Stimulated activated CD8-positive, alpha-beta memory T cell treated with anti-CD3 and anti-CD28 coated beads, Interleukin-15, amount 100 ng/mL, for 4 hours (primary cell): ENCODE measurements at regions not wholly inside any gene's neighbourhood (a gene's known extent, or its start where the extent isn't known, plus 50 kb on each side); places are given as distances from the start of the nearest gene placed in this dataset.
"Not testable (repeated sequence)": the region's sequence is repeated elsewhere in the genome, so short reads cannot be mapped to it uniquely, and the experiment has no call there.

Experiments used
- DNase-seq, 2 donors: peaks; one replicate each; pipeline ENCODE4 v3.0.0-alpha.2; 2020; ENCODE audit warnings: low read depth in 2 of 2

DNA sequence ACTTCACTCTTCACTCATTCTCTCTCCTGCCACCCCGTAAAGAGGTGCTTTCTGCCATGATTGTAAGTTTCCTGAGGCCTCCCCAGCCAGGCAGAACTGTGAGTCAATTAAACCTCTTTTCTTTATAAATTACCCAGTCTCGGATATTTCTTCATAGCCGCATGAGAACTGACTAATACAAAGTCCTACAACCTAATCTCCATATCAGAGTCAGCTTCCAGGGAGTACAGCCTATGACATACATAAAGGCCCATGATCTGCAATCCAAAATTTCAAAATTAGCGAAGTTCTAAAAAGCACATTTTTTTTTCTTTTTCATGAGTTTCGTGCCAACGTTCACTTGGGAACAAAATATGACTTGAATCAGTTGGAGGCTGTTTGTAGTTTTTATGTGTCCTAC is 256.9 kb upstream of the DUSP10 start:
- no peak for DNase-seq

DNA sequence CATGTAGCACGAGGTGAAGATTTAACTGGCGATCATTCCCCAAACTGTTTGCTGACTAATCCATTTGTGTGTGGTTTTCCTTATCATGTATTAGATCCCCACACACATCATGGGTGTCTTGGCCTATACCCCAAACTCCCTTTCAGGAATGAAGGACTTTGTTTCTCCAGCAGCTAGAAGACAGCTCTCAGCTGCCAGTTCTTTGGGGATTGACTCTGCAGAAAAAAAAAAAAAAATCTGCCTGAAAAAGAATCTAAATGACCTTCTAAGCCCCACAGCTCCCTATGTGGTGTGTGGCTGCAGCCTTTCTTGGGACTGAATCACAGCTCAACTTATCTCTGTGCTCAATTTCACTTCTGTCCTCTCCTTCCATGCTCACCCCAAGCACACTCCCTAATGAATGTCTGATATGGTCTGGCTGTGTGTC is 256.3 kb upstream of the DUSP10 start:
- DNase-seq: no peak

DNA sequence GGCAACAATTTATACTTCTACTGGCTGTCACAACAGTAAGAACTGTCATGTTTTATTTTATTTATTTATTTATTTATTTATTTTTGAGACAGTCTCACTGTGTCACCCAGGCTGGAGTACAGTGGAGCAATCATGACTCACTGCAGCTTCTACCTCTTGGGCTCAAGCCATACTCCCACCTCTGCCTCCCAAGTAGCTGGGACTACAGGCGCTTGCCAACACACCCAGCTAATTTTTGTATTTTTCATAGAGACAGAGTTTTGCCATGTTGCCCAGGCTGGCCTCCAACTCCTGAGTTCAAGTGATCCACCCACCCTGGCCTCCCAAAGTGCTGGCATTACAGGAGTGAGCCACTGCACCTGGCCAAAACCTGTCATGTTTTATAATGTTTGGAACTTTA is 255.1 kb upstream of the DUSP10 start:
- not testable (repeated sequence) for DNase-seq

DNA sequence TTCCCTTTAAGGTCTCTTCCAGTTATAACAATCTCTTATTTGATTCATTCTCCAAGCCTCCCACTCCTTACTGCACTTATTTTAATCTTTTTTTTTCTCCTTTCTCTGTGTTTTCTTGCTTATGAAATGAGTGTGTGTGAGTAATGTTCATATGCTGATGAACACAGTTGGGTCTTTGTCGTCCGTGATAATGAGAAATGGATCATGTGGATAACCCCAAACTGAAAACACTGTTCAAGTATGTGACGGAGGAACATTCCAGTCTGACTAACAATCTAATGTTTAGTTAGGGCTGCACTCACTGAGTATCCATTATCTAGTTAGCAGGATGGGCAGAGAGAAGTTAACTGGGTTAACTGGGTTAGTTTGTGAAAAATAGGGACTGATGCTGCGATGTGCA is 253.1 kb upstream of the DUSP10 start:
- no peak for DNase-seq

DNA sequence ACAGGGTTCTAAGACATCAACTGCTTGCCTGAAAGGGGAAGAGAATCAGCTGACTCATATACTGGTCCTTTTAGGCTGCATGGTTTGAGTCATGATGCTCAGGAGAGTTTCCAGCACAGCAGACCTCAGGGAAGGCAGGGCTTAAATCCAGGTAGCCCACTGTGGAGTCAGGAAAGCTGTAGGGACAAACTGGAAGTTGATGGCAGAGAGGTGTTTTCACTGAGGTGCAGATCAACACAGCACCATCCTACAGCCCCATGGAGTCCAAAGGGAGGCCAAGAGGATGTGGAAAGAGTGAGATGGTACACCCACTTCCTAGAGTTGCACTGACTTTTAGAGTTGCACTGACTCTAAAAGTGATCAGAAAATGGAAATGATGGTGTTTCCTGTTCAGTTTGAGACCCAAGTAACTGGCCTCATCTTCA is 252.4 kb upstream of the DUSP10 start:
- DNase-seq: no peak

DNA sequence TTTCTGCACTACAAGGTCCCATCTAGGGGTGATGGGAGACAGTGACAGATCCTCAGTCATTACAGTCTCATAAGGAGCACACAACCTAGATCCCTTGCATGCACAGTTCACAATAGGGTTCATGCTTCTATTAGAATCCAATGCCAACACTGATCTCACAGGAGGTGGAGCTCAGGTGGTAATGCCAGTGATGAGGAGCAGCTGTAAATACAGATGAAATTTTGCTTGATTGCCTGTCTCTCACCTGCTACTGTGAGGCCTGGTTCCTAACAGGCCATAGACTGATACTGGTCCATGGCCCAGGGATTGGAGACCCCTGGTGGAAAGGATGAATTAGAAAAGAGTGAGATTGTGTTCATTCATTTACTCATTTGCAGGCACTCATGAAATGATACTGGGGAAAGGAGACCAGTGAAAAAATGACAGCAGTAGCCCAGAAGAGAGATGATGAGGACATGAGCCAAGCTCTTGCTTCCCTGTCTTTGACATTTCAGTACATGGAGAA is 251.6 kb upstream of the DUSP10 start:
- DNase-seq: no peak

DNA sequence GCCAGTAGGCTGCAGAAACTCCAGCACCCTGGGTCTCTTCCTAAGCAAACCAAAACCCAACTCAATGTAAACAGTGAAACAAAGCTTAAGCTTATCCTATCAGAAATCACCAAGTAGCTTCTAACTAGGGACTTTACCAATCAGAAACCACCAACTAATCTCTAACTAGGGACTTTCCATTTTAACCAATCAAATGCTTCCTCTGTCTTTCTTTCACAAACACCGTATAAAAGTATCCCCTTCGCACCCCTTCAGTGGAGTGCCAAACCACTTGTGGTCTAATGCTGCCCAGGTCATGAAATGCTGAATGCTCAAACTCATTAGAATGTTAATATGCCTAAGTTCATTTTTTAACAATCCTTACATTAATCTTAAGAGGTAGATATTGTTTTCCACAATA is 250.5 kb upstream of the DUSP10 start:
- DNase-seq: no peak

DNA sequence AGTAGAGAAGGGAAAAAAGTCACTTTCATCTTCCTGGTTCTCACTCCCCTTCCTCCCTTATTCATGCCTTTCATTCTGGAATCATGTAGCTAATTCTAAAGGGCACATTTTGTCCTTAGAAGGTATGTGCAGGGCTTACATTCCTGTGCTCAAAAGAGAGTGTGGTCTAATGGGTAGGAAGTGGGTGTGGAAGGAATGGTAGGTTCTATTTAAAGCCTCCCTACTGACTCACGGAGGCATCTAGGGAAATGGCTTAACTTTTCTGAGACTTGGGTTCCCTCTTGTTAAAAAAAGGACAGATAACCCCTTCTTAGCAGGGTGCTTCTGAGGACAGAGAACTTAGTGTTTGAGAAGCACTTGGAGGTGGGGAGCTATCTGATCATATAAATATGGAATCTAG is 249.3 kb upstream of the DUSP10 start:
- no peak for DNase-seq

DNA sequence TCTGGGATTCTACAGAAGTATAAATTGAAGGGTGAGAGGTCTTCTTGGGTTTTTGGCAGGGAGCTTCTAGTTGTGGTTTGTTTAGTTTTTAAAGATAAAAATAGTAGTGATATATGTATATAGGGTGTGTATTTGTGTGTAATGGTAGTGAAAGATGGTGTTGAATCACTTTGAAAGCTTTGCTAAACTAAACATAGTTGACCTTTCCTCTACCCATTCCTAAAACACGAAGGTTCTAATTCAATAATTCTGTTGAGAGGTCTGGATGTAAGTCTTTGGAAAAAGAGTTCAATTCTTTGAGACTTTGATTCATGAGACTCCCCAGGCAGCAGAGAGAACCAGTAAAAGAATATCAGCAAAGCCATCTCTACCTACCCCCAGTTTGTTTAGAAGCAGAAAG is 247.9 kb upstream of the DUSP10 start:
- DNase-seq: no peak

DNA sequence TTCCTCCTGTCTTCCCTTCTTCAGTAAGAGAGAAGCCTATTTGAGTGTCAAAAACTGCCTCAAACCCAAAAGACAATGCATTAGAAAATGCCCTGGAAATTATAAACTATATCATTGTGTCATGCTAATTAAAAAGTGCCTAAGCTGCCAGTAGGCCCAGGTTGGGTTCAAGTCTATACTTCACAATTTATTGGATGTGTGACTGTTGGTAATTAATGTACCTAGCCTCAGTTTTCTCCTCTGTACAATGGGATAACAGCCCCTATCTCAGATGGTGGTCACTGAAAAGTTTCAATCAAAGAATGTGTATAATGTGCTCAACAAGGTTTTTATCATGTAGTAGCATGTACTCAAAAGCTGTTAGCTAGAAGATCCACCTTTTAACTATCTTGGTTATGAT is 246.9 kb upstream of the DUSP10 start:
- no peak for DNase-seq

DNA sequence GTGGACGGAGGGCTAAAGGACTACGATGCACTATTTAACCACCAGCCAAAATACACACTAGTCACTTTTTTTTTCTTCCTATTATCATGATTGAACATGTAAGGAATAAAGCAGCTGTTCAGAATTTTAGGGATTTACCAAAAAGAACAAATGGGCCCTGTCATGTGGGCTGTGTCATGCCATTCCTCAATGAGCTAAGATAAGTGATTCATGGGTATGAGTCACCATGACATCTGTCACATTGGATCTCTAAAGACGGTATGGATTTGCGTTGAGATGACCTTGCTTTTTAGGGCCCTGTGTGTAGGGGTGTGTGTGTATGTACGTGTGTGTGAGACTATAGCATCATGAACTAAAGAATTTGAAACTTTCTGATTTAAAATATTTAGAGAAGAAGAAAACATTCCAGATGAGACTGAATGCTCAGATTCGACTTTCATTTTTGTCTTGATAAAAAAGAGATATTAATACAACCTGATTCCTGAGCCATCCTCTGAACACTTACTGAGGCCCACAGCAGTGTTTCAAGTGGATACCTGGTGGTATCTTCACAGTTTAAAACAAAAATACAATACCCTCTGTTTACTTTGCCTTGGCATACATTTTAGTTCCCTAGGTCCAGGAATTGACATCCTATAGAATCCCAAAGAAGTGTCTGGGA is 246.1 kb upstream of the DUSP10 start:
- DNase-seq: no peak

DNA sequence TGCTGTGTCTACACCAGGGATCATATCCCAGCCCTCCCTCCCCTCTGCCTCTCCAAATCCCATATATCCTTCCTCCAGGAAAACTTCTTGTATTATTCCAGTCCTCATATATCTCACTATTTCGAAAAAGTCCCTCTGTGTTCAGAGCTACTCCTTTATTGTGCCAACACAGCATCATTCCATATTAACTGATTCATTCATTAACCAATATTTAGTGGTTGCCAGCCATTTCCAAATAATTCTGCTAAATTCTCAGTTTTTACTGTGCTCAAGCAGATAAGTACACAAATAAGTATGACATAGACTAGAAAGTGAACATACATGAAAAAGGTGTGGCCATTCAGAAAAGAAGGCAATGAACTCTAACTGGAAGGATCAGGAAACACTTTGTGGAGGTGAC is 241.6 kb upstream of the DUSP10 start:
- DNase-seq: no peak

DNA sequence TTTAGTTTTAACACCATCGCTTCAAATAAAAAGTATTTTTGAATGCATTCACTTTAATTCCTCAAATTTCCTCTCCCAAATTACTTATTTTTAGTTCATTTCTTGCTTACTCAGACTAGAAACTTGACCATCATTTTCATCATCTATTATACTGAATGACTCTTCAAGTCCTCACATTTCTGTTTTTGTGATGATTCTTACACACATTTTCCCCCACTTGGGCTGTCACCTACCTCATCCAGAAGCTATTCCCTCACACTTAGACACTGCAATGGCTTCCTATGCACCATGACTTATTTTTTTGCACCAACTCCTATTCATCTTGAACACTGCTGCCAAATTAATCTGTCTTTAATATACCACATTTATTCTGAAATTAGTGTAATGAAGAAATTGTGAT is 239.6 kb upstream of the DUSP10 start:
- DNase-seq: no peak

DNA sequence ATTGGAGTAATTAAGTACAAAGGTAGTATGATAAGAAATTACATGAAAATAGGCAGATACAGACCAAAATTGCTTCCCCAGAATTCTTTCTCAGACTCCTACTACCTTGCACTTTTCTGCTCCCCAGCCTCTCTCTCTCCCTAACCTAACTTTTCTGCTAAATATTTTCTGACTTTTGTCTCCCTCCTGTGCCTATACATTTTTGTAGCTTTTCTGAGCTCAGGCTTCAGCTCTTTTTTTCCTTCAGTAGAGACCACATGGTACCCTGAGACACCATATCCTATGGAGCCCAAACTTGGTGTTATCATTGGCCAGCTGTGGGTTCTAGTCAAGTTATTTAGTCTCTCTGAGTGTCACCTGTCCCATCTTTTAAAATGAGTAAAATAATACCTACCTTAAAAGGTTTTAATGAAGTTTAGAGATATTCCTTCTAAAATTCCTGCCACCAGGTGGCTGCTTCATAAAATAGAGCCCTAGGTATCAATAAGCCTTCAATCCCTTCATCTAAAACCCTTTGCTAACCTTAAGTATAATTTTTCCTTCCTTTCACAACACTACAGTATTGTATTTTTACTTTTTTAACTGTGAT is 237.6 kb upstream of the DUSP10 start:
- DNase-seq: no peak

DNA sequence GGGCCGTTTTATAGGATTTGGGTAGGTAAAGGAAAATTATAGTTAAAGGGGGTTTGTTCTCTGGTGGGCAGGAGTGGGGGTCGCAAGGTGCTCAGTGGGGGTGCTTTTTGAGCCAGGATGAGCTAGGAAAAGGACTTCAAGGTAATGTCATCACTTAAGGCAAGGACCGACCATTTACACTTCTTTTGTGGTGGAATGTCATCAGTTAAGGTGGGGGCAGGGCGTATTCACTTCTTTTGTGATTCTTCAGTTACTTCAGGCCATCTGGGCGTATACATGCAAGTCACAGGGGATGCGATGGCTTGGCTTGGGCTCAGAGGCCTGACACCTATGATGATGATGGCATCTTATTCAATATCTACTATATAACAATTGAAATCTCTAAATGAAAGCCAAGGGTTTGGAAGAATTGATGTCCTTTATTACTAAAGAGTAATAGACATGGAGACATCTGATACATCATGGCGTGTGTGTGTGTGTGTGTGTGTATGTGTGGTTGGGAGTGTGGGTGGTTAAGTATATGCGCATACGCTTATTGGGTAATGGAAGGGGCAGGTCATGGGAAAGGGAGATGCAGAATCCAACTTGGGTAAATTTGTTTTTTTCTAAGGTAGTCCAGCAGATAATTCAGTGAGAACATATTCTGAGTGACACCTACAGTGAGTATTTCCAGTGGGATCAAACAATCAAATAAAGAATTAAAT is 236.9 kb upstream of the DUSP10 start:
- not testable (repeated sequence) for DNase-seq

DNA sequence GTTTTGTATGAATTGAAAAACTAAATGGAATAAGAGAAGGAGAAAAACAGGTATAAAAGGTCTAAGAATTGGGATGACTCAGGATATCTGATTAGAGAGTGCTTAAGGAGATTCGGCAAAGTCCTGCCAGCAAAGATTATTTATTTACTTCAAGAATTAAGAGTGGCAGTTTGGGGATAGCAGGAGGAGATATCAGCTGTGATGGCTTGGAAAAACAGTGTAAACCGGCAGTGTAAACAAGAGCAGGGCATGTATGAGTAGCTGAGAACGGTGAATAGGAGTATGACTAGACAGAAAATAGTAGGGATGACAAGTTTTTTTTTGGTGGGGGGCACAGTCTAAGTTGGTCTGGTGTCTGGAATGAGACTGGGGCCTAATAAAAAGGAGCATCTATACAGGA is 231.9 kb upstream of the DUSP10 start:
- not testable (repeated sequence) for DNase-seq

DNA sequence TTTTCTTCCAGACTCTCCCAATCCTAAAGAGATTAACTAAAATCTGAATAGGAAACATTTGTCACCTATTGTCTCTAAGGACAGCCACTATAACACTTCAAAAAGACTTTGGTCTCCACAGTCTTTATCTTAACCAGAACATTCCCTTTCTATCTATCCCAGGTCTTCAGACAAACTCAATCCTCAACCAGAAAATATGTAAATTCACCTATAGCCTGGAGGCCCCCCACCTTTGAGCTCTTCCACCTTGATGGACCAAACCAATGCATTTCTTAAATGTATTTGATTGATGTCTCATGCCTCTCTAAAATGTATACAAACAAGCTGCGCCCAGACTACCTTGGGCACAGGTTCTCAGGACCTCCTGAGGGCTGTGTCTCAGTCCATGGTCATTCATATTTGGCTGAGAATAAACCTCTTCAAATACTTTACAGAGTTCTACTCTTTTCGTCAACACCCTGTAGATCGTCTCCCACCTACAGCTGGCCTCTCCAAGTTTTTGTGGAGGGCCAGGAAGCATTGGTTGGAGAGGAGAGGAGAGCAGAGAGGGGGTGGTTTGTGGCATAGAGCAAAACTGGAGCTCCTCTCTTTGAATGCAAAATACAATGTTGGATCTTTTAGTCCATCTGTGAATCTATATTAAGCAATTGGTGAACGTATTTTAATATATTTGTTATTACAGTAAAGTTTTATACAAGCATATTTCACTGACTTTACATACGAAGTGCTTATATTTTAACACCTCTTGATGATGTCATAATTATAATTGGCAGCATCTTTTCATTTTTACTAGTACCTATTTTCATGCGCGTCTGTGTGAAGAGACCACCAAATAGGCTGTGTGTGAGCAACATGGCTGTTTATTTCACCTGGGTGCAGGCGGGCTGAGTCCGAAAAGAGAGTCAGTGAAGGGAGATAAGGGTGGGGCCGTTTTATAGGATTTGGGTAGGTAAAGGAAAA is 230.7 kb upstream of the DUSP10 start:
- DNase-seq: no peak

DNA sequence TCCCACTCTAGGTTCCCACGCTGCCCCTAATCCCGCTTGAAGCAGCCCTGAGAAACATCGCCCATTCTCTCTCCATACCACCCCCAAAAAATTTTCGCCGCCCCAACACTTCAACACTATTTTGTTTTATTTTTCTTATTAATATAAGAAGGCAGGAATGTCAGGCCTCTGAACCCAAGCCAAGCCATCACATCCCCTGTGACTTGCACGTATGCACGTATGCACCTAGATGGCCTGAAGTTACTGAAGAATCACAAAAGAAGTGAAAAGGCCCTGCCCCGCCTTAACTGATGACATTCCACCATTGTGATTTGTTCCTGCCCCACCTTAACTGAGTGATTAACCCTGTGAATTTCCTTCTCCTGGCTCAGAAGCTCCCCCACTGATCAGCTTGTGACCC is 229.1 kb upstream of the DUSP10 start:
- not testable (repeated sequence) for DNase-seq

DNA sequence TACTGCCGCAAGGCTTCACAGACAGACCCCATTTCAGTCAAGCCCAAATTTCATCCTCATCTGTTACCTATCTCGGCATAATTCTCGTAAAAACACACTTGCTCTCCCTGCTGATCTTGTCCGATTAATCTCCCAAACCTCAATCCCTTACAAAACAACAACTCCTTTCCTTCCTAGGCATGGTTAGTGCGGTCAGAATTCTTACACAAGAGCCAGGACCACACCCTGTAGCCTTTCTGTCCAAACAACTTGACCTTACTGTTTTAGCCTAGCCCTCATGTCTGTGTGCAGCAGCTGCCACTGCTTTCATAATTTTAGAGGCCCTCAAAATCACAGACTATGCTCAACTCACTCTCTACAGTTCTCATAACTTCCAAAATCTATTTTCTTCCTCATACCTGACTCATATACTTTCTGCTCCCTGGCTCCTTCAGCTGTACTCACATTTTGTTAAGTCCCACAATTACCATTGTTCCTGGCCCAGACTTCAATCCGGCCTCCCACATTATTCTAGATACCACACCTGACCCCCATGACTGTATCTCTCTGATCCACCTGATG is 227.5 kb upstream of the DUSP10 start:
- not testable (repeated sequence) for DNase-seq

DNA sequence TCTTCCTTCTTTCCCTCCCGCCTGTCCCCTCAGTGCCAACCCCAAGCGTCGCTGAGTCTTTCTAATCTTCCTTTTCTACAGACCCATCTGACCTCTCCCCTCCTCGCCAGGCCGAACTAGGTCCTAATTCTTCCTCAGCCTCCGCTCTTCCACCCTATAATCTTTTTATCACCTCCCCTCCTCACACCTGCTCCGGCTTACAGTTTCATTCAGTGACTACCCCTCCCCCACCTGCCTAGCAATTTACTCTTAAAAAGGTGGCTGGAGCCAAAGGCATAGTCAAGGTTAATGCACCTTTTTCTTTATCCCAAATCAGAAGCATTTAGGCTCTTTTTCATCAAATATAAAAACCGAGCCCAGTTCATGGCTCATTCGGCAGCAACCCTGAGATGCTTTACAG is 225.6 kb upstream of the DUSP10 start:
- DNase-seq: not testable (repeated sequence)

DNA sequence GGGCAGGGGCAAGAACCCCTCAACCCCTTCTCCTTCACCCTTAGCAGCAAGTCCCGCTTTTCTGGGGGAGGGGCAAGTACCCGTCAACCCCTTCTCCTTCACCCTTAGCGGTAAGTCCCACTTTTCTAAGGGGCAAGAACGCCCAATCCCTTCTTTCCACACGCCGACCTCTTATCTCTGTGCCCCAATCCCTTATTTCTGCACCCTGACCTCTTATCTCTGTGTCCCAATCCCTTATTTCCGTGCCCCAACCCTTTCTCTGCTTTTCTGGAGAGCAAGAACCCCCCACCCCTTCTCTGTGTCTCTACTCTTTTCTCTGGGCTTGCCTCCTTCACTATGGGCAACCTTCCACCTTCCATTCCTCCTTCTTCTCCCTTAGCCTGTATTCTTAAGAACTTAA is 225.0 kb upstream of the DUSP10 start:
- DNase-seq: not testable (repeated sequence)

DNA sequence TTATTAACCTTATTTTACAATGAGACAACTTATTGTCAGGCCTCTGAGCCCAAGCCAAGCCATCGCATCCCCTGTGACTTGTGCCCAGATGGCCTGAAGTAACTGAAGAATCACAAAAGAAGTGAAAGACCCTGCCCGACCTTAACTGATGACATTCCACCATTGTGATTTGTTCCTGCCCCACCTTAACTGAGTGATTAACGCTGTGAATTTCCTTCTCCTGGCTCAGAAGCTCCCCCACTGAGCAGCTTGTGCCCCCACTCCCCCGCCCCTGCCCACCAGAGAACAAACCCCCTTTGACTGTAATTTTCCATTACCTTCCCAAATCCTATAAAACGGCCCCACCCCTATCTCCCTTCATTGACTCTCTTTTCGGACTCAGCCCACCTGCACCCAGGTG is 224.0 kb upstream of the DUSP10 start:
- not testable (repeated sequence) for DNase-seq
